ENCODE measurements at regions not wholly inside any gene's neighbourhood (a gene's known extent, or its start where the extent isn't known, plus 50 kb on each side); places are given as distances from the start of the nearest gene placed in this dataset.

DNA sequence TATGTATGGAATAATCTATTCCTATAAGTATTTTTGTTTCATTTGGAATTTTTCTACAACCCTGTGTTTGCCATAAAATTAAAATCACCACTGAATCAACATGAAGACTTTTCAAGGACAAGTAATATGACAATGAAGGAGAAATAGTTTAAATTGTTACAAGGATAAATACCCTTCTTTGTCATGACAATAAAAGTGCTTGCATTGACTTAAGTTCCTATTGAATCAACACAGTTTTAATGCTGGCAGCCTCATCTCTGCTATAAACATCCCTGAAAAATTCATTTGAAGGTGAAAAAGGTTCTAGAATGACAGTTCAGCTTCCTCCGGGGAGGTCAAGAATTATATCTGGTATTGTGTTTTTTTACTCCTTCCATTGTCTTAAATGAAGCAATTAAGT, 1105.1 kb upstream of the CDH9 start:
- no peak for DNase-seq

DNA sequence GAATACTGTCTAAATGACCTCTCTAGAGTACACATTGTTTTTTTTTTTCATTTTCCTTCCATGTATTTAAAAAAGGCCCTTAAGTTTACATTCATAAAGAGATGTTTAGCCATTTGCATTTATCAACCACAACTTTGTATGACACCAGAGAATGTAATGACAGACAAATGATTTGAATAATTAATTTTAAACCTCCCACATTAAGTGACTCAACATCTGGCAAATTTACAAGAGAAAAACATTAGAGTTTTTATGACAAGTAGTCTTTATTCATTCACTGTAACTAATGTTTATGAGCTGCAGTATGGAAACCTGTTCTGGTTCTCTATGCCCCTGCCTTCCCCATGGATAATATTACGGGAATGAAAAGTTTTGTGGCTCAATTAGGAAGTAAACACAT, 1093.8 kb upstream of the CDH9 start:
- no peak for DNase-seq

DNA sequence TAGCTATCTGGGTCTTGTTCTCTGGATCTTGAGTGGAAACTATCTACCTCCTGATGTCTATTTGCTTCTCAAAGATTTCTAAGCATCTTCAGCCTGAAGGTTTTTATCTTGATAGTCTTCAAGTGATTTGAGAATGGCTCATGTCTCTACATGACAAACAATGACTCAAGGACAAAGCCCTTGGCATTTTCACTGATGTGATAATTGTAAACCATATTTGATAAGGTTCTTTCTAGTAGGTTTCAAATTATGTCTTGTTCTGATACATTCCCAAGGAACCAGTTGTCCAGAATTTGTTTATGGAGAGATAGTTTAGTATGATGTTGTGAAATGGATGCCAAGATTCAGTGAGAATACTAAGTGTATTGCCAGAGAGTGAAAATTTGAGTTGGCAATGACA, 1079.3 kb upstream of the CDH9 start:
- no peak for DNase-seq

DNA sequence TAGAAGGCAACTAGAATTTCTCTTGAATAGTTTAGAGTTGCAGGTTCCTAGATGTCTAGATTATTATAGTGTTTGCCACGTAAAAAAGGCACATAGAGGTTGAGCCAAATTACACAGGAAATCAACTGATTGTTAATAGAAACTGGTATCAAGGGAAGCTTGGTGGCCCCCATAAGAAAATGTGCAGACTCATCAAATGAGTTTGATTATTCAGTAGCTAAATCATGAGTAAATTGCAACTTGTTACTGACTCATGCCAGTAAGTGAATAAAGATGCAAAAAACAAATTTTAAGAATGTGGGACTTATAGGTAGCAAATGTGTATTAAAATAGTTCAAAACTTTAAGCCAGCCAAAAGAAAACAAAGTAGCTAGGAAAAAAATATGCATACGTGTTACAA, 1078.9 kb upstream of the CDH9 start:
- no peak for DNase-seq

DNA sequence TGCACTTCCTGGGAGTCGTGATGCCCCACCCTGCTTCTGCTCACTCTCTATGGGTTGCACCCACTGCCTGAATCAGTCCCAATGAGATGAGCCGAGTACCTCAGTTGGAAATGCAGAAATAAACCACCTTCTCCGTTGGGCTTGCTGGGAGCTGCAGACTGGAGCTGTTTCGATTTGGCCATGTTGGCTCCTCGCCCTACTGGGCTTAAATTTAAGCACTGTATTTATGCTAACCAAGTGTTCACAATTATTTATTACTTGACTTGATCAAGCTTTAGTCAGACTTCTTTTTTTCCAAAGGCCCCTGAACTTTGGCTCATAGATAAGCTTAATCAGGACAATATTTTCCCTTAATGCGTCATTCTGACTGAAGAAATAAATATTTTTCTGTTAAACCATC, 1072.4 kb upstream of the CDH9 start:
- DNase-seq = peak; percentile 22

DNA sequence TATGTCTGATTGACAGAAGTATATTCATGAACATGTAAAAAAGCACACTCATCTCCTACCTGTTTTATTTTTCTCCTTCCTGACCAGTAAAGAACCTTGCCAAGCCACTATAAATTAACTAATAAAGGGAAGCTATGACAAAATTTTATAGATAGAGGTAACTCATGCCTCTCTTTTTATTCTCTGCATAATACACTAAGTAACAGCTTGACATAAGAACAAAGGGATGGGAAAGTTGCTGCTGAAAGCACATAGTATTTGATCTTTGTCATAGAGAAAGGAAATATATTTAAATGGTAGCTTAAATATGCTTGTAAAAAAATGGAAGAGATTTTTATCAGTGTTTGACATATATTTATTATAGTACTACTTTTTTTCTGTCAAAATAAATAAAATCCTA, 1065.7 kb upstream of the CDH9 start:
- no peak for DNase-seq

DNA sequence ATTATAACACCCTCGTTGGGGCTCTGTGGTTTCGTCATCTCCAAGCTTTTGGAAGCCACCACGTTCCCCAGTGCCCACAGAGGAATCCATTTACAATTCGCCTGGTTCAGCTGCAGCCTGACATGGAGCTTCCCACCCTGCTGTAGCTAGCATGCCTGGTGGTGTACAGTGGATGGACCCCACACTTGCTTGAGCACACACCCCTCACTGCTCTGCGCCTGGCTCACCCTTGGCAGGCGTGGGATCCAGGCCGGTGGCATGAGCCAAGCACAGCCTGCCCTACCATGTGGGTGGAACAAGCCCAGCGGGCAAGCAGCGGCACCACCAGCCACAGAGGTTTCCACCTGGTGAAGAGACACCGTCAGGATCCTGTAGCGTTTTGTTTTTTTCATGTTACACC, 1045.7 kb upstream of the CDH9 start:
- no peak for DNase-seq

DNA sequence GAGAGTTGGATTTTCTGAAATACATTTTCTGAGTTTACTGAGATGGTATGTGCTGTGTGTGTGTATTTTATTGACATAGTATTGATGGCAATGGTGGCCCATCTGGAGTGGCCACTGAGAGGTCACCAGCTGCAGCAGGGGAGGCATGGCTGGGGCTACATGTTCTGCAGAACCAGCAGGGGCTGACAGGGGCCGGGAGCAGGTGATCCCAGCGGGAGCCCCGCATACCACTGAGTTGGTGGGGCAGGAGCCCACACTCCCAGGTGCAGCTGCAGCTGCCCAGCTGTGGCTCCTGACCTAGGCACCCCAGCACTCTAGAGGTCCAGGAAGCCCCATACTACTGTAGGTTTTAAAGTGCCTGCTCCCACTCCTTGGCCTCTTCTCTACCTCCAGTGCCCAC, 1044.2 kb upstream of the CDH9 start:
- DNase-seq = no peak

DNA sequence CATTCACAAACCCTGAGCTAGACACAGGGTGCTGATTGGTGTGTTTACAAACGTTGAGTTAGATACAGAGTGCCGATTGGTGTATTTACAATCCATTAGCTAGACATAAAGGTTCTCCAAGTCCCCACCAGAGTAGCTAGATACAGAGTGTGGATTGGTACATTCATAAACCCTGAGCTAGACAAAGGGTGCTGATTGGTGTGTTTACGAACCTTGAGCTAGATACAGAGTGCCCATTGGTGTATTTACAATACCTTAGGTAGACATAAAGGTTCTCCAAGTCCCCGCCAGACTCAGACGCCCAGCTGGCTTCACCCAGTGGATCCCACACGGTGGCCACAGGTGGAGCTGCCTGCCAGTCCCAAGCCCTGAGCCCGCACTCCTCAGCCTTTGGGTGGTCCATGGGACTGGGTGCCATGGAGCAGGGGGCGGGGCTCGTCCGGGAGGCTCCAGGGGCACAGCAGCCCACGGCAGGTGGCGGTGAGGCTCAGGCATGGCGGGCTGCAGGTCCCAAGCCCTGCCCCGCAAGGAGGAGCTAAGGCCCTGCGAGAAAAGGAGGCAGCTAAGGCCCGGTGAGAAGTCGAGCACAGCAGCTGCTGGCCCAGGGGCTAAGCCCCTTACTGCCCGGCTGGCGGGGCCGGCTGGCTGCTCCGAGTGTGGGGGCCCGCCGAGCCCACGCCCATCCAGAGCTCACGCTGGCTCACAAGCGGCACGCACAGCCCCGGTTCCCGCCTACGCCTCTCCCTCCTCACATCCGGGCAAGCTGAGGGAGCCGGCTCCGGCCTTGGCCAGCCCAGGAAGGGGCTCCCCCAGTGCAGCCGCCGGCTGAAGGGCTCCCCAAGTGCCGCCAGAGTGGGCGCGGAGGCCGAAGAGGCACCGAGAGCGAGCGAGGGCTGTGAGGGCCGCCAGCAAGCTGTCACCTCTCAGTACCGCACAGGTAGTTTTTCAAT, 1039.2 kb upstream of the CDH9 start:
- no peak for DNase-seq

DNA sequence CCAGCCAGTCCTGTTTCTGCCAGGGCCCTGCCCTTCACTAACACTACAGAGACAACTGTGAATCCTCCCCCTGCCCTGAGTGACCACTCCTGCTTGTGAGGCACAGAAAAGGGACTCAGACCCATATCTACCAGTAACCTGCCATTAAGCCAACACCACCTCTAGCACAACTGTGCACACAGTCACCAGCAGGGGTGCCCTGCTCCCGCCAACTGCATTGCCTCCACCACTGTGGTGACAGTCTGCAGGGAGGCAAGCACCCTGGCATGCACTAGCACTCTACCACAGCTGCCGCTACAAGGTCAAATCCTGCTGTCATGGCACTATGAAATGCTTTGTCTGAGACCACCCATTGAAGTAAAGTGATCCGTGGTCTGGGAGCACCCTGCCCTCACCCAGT, 1028.5 kb upstream of the CDH9 start:
- DNase-seq = no peak

DNA sequence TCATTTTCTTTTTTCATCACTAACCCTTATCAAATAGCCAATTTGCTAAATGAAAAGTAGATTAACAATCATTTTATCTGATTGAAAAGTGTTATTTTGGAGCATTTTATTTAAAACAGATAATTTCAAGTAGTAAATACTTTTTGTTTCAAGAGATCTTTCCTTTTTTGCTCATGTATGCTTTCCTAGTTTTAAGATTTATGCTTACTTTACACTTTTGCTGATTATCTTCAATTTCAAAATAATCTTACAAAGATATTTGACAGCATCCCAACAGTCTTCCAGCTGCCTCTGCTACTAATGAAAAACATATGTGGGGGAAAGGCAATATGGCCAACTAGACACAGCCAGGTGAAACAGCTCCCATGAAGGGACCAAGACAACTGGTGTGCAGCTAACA, 1027.3 kb upstream of the CDH9 start:
- DNase-seq = no peak

DNA sequence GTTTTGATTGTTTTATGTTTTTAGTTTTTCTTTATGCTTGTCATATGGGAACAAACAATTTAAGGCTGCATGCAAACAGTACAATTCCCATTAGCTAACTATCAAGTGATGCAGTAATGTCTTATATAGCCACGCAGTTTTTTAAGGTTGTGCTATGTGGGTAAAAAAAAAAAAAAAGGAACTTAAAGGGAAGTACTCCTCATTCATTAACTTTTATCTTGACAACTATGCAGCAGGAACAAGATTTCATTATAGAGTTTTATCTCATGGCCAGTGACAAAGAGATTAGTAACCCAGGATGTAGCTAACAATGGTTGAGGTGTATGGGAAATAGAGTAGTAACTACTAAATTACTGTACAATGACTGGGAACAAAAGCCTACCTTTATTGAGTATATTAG, 1008.2 kb upstream of the CDH9 start:
- no peak for DNase-seq

DNA sequence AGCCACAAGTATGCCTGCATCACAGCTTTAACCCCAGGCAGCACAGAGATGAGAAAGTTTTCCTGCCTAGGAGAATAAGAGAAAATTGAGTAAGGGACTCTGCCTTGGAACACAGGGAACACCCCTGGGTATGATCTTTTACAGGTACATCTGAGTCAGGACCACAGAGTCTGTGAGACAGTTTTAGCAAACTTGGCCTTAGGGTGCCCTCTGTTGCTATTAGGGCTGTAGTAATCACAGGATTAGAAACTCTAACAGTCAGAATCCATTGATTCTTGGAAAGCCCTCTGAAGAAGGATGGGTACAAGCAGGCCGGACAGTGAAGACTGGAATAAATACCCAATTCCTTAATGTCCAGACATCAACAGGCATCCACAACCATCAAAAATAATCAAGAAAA, 989.5 kb upstream of the CDH9 start:
- no peak for DNase-seq

DNA sequence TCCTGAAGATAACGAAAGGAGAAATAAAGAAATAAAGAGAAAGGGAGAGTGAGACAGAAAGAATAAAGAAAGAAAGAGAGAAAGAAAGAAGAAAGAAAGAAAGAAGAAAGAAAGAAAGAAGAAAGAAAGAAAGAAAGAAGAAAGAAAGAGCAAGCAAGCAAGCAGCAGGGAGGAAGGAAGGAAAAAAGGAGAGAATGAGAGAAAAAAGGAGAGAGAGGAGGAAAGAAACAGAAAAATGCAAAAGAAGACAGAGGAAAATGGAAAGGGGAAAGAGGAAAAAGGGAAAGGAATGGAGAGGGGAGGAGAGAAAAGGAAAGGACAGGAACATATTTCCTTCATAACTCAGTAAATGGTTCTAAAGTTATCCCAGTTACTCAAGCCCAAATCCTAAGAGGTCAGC, 978.8 kb upstream of the CDH9 start:
- DNase-seq = no peak

DNA sequence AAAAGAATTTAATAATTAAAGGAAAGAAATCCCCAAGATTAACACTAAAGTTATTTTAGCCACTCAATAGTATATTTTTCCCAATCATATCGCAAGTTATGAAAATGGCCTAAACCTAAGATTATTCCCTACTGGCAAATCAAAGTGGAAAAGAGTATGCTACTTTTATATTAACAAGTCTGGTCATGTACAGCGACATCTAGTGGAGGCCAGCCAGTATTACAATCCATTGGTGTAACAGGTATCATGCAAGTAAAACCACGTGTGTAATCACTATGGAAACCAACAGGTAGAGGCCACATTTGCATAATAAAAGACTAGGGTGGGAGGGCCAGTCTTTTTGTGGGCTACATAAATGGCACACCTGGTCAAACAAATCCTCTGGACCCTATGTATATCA, 976.4 kb upstream of the CDH9 start:
- DNase-seq = no peak

DNA sequence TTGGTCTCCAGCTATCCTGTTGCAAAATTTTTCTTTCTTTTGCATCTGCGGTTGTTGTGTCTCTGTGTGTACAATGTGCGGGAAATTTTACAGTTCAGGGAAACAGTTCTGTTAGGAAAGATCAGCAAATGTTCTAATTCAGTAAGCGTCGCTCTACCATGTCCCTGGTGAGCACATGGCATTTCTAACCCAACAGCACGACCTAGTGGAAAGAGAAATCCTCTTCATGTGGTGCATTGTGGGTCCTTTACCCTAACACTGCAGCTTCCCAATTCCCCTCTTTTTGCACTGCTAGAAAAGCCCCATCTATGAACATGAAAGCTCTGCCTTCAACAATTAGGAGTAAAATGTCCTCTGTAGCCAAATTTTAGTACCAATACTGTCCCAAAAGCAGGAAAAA, 974.2 kb upstream of the CDH9 start:
- no peak for DNase-seq

DNA sequence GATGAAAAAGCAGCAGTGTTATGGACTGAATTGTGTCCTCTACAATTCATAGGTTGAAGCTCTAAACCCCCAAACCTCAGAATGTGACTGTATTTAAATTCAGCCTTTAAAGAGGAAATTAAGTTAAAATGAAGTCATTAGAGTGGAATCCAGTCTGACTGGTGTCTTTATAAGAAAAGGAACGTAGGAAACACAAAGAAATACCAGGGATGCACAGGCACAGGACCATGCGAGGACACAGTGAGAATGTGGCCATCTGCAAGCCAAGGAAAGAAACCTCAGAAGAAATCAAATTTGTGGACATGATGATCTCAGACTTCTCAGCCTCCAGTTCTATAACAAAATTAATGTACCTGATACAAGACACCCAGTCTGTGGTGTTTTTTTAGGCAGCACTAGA, 971.2 kb upstream of the CDH9 start:
- no peak for DNase-seq

DNA sequence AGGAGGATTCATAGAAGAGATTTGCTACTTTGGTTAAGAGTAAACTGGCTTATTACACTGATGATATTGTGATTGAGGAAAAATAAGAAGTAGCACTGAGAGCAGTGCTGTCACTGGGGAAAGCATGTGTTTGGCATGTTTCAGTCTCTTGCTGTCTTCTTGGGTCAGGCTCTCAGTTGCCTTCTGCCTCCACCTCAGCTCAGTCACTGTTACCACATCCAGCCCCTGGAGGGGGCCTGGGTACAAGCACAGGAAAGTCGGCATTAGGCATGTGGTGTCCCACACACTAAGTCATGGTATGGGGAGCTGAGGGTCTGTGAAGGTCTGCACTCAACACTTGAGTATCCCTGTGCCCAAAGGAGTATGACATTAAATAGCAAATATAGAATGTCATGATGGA, 958.3 kb upstream of the CDH9 start:
- no peak for DNase-seq

DNA sequence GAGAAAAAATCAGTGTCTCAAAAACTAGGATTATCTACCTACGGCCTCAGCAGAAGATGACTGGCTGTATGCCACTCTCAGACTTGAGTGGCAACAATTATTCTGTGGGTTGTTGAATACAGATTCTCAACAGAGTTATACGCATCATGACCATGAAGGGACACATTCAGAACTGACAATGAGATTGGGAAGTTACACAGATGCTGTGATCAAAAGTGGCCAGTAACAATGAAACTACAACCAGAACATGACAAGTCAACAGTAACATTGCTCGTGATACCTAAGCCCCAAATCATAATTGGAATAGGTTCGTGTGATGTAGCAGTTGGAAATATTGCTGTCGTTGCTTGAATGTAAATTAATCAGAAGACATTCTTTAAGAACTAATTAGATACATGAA, 957.5 kb upstream of the CDH9 start:
- no peak for DNase-seq

DNA sequence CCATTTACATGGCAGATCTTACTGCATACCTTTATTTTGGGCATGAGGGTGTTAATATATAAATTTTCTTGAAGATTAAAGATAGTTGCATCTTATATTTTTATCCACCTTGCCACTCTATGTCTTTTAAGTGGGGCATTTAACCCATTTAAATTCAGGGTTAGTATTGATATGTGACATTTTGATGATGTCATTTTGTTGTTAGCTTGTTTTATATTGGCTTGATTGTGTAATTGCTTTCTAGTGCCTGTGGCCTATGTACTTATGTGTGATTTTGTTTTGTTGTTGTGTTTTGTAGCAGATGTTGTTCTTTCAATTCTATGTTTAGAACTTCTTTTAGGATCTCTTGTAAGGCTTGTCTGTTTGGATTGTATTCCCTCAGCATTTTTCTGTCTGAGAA, 939.9 kb upstream of the CDH9 start:
- no peak for DNase-seq

DNA sequence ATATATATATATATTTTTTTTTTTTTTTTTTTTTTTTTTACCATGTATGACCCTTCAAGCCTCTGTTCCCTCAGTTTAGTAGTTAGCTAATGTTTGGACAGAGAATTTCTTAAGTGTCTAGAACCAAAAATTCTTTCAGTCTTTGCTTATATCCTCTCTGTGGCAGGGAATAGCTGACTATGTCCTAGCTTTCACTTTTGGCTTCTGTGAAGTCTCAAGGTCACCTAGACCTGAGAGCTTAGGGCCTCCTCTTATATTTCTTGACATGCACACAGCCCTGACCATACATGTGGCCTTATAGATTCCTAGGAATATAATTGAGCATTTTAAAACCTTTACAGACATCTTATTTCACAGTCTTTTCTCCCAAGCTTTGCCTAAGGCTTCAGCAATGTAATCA, 930.8 kb upstream of the CDH9 start:
- DNase-seq = no peak

DNA sequence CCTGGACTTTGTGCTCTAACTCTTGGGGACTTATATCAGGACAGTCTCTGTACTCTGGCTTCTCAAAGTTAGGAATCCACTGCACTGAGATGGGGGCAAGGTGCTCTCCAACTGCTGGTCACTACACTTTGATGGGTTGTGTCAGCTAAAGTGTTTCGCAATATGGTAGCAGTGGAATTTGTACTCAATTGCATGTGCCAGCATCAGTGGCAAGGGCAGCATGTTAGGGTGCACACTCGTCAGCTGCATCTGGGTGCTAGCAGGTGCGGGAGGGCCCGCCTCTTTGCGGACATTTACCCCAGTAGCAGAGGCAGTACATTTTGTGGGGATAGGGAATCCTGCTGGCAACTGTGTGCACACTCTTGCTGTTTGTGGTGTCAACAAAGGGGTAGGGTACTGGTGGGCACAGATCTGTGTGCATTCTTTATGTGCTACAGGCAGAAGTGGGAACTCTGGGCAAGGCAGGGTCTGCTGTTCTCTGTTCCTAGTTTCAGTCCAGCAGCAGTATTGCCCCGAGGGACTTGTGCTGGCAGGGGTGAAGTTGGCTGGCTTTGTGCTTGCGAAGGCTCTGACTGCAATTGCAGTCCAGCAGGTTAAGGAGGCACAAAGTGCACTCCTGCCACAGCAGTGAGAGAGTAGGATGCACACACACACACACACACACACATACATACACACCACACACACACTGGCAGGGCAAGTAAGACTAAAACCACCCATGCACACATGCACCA, 924.8 kb upstream of the CDH9 start:
- DNase-seq = no peak

DNA sequence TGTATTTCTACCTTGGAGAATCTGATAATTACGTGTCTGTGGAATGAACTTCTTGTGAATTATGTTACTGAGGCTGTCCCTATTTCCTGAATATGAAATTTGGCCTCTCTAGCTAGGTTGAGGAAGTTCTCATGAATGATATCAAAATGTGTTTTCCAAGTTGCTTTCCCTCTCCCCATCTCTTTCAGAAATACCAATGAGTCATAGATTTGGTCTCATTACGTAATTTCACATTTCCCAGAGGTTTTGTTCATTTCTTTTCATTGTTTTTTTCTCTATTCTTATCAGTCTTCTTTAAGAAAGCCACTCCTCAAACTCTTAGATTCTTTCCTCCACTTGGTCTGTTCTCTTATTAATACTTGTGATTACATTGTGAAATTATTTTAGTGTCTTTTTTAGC, 923.8 kb upstream of the CDH9 start:
- no peak for DNase-seq

DNA sequence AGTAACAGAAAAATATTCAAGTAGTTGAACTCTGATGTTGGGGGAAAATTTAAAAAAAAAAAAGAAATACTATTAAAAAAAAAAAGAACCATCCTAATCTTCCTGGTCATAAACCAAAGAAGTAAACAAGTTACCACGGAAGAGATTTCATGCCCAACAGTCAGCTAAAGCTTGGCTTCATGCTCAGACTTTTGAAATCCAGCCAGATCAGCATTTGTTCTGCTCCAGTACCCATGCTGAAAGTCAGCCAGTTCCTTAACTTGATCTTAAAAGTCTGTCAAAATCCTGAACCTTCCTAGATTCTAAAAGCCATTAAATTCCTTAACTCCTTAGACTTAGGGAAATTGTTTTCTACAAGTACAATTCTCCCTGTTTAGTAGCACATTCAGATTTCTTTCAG, 908.7 kb upstream of the CDH9 start:
- peak; percentile 54 for DNase-seq
